ENCODE measurements at regions not wholly inside any gene's neighbourhood (a gene's known extent, or its start where the extent isn't known, plus 50 kb on each side); places are given as distances from the start of the nearest gene placed in this dataset.

GRCh38 chr17:53649201-53649600 lies 173.5 kb upstream of the KIF2B start:
- no peaks in the 10 kb centered on the region for H3K79me1 ChIP-seq (ENCODE audit: low read depth, low read length)
- no peak overlapping the region for H3K4me3 ChIP-seq (ENCODE audit: low read length in 2 of 2)
- no peaks in the 10 kb centered on the region for H3K4me1 ChIP-seq (ENCODE audit: control insufficient read depth in 2 of 2, insufficient read depth in 1 of 2, low read depth in 1 of 2, low read length in 2 of 2)
- no peak for DNase-seq (ENCODE audit: low spot score)
- H4K8ac ChIP-seq (ENCODE audit: low read depth, low read length), result no peak overlapping the region
- H3K36me3 ChIP-seq (replicated peaks in 1 of 2; ENCODE audit: control insufficient read depth in 2 of 2, insufficient read depth in 2 of 2, low read length in 2 of 2), result no peaks in the 10 kb centered on the region
- no peak overlapping the region for H2BK12ac ChIP-seq (ENCODE audit: low read length)
- no peak overlapping the region for H3K14ac ChIP-seq (ENCODE audit: low read length)
- WGBS, 2 donors (ENCODE audit: extremely low coverage in 2 of 2, insufficient read length in 2 of 2, insufficient replicate concordance in 1 of 2), result no CpG with 5 or more reads among the region's 1 CpG
- no peak overlapping the region for H3K18ac ChIP-seq (ENCODE audit: low read length)
- H3K27me3 ChIP-seq (ENCODE audit: control insufficient read depth in 3 of 3, insufficient read depth in 3 of 3, low read depth in 1 of 3, low read length in 3 of 3), result no peaks in the 10 kb centered on the region
- H4K91ac ChIP-seq (ENCODE audit: low read depth, low read length, poor library complexity), result no peak overlapping the region
- H2BK5ac ChIP-seq (ENCODE audit: low read length), result no peak overlapping the region
- H3K4ac ChIP-seq (ENCODE audit: low read length), result no peak overlapping the region
- no peak overlapping the region for H3K27ac ChIP-seq (replicated peaks; ENCODE audit: low read length)
- H3K4me2 ChIP-seq (ENCODE audit: insufficient read depth, low read length, poor library complexity, severe bottlenecking), result no peak overlapping the region
- no peak overlapping the region for H2BK15ac ChIP-seq (ENCODE audit: low read length)
- H3K9ac ChIP-seq (ENCODE audit: low read depth, low read length, poor library complexity), result no peak overlapping the region
- no peak overlapping the region for H2AK5ac ChIP-seq (ENCODE audit: low read depth, low read length)
- H3K9me3 ChIP-seq (replicated peaks in 1 of 2; ENCODE audit: control insufficient read depth in 2 of 2, insufficient read depth in 1 of 2, low read depth in 1 of 2, low read length in 2 of 2), result no peaks in the 10 kb centered on the region
- no peak overlapping the region for H3K23ac ChIP-seq (ENCODE audit: low read depth, low read length, poor library complexity)
- H2AFZ ChIP-seq (ENCODE audit: low read length), result no peak overlapping the region
- no peak overlapping the region for H2BK120ac ChIP-seq (ENCODE audit: low read depth, low read length)

GRCh38 chr17:53646835-53647234 lies 175.9 kb upstream of the KIF2B start:
- Histone ChIP-seq H3K18ac (ENCODE audit: low read length) (no peak overlapping the region), H2BK12ac (ENCODE audit: low read length) (no peak overlapping the region), H3K4me1 (ENCODE audit: control insufficient read depth in 2 of 2, insufficient read depth in 1 of 2, low read depth in 1 of 2, low read length in 2 of 2) (no peaks in the 10 kb centered on the region), H3K9me3 (replicated peaks in 1 of 2; ENCODE audit: control insufficient read depth in 2 of 2, insufficient read depth in 1 of 2, low read depth in 1 of 2, low read length in 2 of 2) (no peaks in the 10 kb centered on the region), H4K8ac (ENCODE audit: low read depth, low read length) (no peak overlapping the region), H4K91ac (ENCODE audit: low read depth, low read length, poor library complexity) (no peak overlapping the region), H3K79me1 (ENCODE audit: low read depth, low read length) (no peaks in the 10 kb centered on the region), H3K4me3 (ENCODE audit: low read length in 2 of 2) (no peak overlapping the region), H3K14ac (ENCODE audit: low read length) (no peak overlapping the region), H3K4ac (ENCODE audit: low read length) (no peak overlapping the region), H3K27ac (replicated peaks; ENCODE audit: low read length) (no peak overlapping the region), H2BK15ac (ENCODE audit: low read length) (no peak overlapping the region), H2BK5ac (ENCODE audit: low read length) (no peak overlapping the region), H3K27me3 (ENCODE audit: control insufficient read depth in 3 of 3, insufficient read depth in 3 of 3, low read depth in 1 of 3, low read length in 3 of 3) (no peaks in the 10 kb centered on the region), H2AFZ (ENCODE audit: low read length) (no peak overlapping the region), H3K9ac (ENCODE audit: low read depth, low read length, poor library complexity) (no peak overlapping the region), H3K36me3 (replicated peaks in 1 of 2; ENCODE audit: control insufficient read depth in 2 of 2, insufficient read depth in 2 of 2, low read length in 2 of 2) (no peaks in the 10 kb centered on the region), H3K4me2 (ENCODE audit: insufficient read depth, low read length, poor library complexity, severe bottlenecking) (no peak overlapping the region), H3K23ac (ENCODE audit: low read depth, low read length, poor library complexity) (no peak overlapping the region), H2BK120ac (ENCODE audit: low read depth, low read length) (no peak overlapping the region), H2AK5ac (ENCODE audit: low read depth, low read length) (no peak overlapping the region)
- DNase-seq (ENCODE audit: low spot score), result no peak
- WGBS, 2 donors (ENCODE audit: extremely low coverage in 2 of 2, insufficient read length in 2 of 2, insufficient replicate concordance in 1 of 2), result no CpG with 5 or more reads among the region's 2 CpGs

DNA sequence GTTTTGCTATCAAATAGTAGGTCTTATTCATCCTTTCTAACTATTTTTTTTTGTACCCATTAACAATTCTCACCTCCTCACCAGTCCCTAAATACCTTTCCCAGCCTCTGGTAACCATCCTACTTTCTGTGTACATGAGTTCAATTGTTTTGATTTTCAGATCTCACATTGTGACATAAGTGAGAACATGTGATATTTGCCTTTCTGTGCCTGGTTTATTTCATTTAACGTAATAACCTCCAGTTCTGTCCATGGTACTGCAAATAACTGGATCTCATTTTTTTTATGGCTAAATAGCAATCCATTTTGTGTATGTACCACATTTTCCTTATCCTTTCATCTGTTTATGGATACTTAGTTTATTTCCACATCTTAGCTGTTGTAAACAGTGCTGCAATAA lies 181.9 kb upstream of the KIF2B start:
- H4K8ac ChIP-seq (ENCODE audit: low read depth, low read length), result no peak overlapping the region
- H3K9ac ChIP-seq (ENCODE audit: low read depth, low read length, poor library complexity), result no peak overlapping the region
- no peak overlapping the region for H4K91ac ChIP-seq (ENCODE audit: low read depth, low read length, poor library complexity)
- H3K14ac ChIP-seq (ENCODE audit: low read length), result no peak overlapping the region
- no peak for DNase-seq (ENCODE audit: low spot score)
- WGBS, 2 donors (ENCODE audit: extremely low coverage in 2 of 2, insufficient read length in 2 of 2, insufficient replicate concordance in 1 of 2), result no CpG with 5 or more reads among the region's 1 CpG
- no peaks in the 10 kb centered on the region for H3K4me1 ChIP-seq (ENCODE audit: control insufficient read depth in 2 of 2, insufficient read depth in 1 of 2, low read depth in 1 of 2, low read length in 2 of 2)
- H3K18ac ChIP-seq (ENCODE audit: low read length), result no peak overlapping the region
- no peak overlapping the region for H3K4me3 ChIP-seq (ENCODE audit: low read length in 2 of 2)
- no peak overlapping the region for H3K27ac ChIP-seq (replicated peaks; ENCODE audit: low read length)
- no peaks in the 10 kb centered on the region for H3K36me3 ChIP-seq (replicated peaks in 1 of 2; ENCODE audit: control insufficient read depth in 2 of 2, insufficient read depth in 2 of 2, low read length in 2 of 2)
- no peaks in the 10 kb centered on the region for H3K9me3 ChIP-seq (replicated peaks in 1 of 2; ENCODE audit: control insufficient read depth in 2 of 2, insufficient read depth in 1 of 2, low read depth in 1 of 2, low read length in 2 of 2)
- H3K23ac ChIP-seq (ENCODE audit: low read depth, low read length, poor library complexity), result no peak overlapping the region
- H3K27me3 ChIP-seq (ENCODE audit: control insufficient read depth in 3 of 3, insufficient read depth in 3 of 3, low read depth in 1 of 3, low read length in 3 of 3), result no peaks in the 10 kb centered on the region
- no peak overlapping the region for H2BK120ac ChIP-seq (ENCODE audit: low read depth, low read length)
- no peak overlapping the region for H3K4ac ChIP-seq (ENCODE audit: low read length)
- no peak overlapping the region for H2AK5ac ChIP-seq (ENCODE audit: low read depth, low read length)
- no peak overlapping the region for H2BK5ac ChIP-seq (ENCODE audit: low read length)
- H2AFZ ChIP-seq (ENCODE audit: low read length), result no peak overlapping the region
- H3K4me2 ChIP-seq (ENCODE audit: insufficient read depth, low read length, poor library complexity, severe bottlenecking), result no peak overlapping the region
- H3K79me1 ChIP-seq (ENCODE audit: low read depth, low read length), result no peaks in the 10 kb centered on the region
- H2BK15ac ChIP-seq (ENCODE audit: low read length), result no peak overlapping the region
- H2BK12ac ChIP-seq (ENCODE audit: low read length), result no peak overlapping the region

DNA sequence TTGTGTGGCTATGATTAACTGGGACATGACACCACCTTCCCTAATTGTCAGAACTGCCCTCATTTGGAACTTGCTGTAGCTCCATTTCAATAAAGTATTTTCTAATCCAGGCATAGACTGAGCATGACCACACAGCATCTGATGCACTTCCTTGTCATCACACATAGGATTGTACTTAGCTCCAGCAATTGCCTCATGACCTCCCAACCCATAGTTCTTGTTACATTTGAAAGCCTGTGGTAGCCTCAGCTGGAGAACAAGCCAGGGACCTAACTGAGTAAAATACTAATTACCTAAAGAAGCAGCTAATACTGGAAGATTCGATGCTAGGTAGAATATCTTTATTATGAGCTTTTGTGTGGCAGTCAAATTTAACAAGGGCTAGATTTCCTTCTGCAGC lies 187.3 kb upstream of the KIF2B start:
- Histone ChIP-seq H3K23ac (ENCODE audit: low read depth, low read length, poor library complexity) (no peak overlapping the region), H2AFZ (ENCODE audit: low read length) (no peak overlapping the region), H3K79me1 (ENCODE audit: low read depth, low read length) (no peaks in the 10 kb centered on the region), H2AK5ac (ENCODE audit: low read depth, low read length) (no peak overlapping the region), H3K18ac (ENCODE audit: low read length) (no peak overlapping the region), H3K14ac (ENCODE audit: low read length) (no peak overlapping the region), H2BK12ac (ENCODE audit: low read length) (no peak overlapping the region), H3K27me3 (ENCODE audit: control insufficient read depth in 3 of 3, insufficient read depth in 3 of 3, low read depth in 1 of 3, low read length in 3 of 3) (no peaks in the 10 kb centered on the region), H3K27ac (replicated peaks; ENCODE audit: low read length) (no peak overlapping the region), H3K4ac (ENCODE audit: low read length) (no peak overlapping the region), H2BK120ac (ENCODE audit: low read depth, low read length) (no peak overlapping the region), H3K36me3 (replicated peaks in 1 of 2; ENCODE audit: control insufficient read depth in 2 of 2, insufficient read depth in 2 of 2, low read length in 2 of 2) (no peaks in the 10 kb centered on the region), H3K9me3 (replicated peaks in 1 of 2; ENCODE audit: control insufficient read depth in 2 of 2, insufficient read depth in 1 of 2, low read depth in 1 of 2, low read length in 2 of 2) (no peaks in the 10 kb centered on the region), H3K4me1 (ENCODE audit: control insufficient read depth in 2 of 2, insufficient read depth in 1 of 2, low read depth in 1 of 2, low read length in 2 of 2) (peaks cover 0 to 2% of the 10 kb centered on the region in 2 donors), H4K91ac (ENCODE audit: low read depth, low read length, poor library complexity) (no peak overlapping the region), H2BK15ac (ENCODE audit: low read length) (no peak overlapping the region), H2BK5ac (ENCODE audit: low read length) (no peak overlapping the region), H3K4me3 (ENCODE audit: low read length in 2 of 2) (no peak overlapping the region), H3K4me2 (ENCODE audit: insufficient read depth, low read length, poor library complexity, severe bottlenecking) (no peak overlapping the region), H3K9ac (ENCODE audit: low read depth, low read length, poor library complexity) (no peak overlapping the region), H4K8ac (ENCODE audit: low read depth, low read length) (no peak overlapping the region)
- no CpG with 5 or more reads among the region's 1 CpG for WGBS, 2 donors (ENCODE audit: extremely low coverage in 2 of 2, insufficient read length in 2 of 2, insufficient replicate concordance in 1 of 2)
- no peak for DNase-seq (ENCODE audit: low spot score)
